IPS DF 6.9 (cell line): ENCODE measurements at regions not wholly inside any gene's neighbourhood (a gene's known extent, or its start where the extent isn't known, plus 50 kb on each side); places are given as distances from the start of the nearest gene placed in this dataset.

ENCODE experiments used
- DNase-seq: peaks from one replicate; pipeline ENCODE4 v3.0.0-alpha.2; 2013; ENCODE audit warnings: low read depth, low spot score
- H3K27ac ChIP-seq: one replicate; pipeline ENCODE4 v1.5.1; 2013; ENCODE audit warnings: low read length, control low read depth
- H3K27me3 ChIP-seq: 2 replicates; pipeline ENCODE4 v1.6.1; 2013; ENCODE audit warnings: mild to moderate bottlenecking, low read length; ENCODE audit not compliant: control insufficient read depth, insufficient read depth
- H3K36me3 ChIP-seq: 2 replicates; pipeline ENCODE4 v1.6.1; 2013; ENCODE audit warnings: low read length; ENCODE audit not compliant: control insufficient read depth, insufficient read depth
- H3K4me1 ChIP-seq: 2 replicates; pipeline ENCODE4 v1.6.1; 2013; ENCODE audit warnings: low read length; ENCODE audit not compliant: control insufficient read depth, insufficient read depth
- H3K4me3 ChIP-seq: 2 replicates; pipeline ENCODE4 v1.5.1; 2013; ENCODE audit warnings: mild to moderate bottlenecking, low read length
- H3K9me3 ChIP-seq: 2 replicates; pipeline ENCODE4 v1.6.1; 2013; ENCODE audit warnings: low read length, inconsistent platforms; ENCODE audit not compliant: control insufficient read depth, insufficient read depth
- WGBS: extraction: QIAGEN DNeasy Blood & Tissue Kit; methylation state at CpG from one replicate; pipeline ENCODE4 v1.1.7; 2013; ENCODE audit warnings: mixed read lengths, missing lambda C conversion rate; ENCODE audit not compliant: insufficient read length, insufficient coverage; 5-methylcytosine and 5-hydroxymethylcytosine counted together

DNA sequence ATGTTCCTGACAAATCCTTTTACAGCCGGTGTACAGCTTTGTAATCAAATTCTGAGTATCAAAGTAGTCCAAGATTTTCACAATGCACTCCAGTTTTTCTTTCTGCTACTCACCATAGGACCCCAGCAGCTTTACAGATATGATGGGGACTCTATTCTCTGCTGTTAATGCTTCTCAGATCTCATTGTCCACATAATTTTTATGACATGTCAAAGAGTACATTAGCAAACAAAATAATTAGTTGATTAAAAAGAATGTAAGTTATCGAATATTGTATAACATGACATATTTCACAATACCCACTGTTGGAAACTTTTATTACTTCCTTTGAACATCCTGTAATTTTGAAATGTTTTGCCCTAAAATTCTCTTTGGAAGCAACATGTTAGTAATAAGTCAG, 81.4 kb upstream of the KIAA1217 start:
- DNase-seq: no peak
- H3K27me3 ChIP-seq: no peaks in the 10 kb centered on the region
- no peaks in the 10 kb centered on the region for H3K36me3 ChIP-seq
- no peaks in the 10 kb centered on the region for H3K9me3 ChIP-seq
- no peaks in the 10 kb centered on the region for H3K4me1 ChIP-seq
- WGBS: no CpG with 5 or more reads among the region's 2 CpGs
- no peak overlapping the region for H3K27ac ChIP-seq
- H3K4me3 ChIP-seq: no peak overlapping the region

DNA sequence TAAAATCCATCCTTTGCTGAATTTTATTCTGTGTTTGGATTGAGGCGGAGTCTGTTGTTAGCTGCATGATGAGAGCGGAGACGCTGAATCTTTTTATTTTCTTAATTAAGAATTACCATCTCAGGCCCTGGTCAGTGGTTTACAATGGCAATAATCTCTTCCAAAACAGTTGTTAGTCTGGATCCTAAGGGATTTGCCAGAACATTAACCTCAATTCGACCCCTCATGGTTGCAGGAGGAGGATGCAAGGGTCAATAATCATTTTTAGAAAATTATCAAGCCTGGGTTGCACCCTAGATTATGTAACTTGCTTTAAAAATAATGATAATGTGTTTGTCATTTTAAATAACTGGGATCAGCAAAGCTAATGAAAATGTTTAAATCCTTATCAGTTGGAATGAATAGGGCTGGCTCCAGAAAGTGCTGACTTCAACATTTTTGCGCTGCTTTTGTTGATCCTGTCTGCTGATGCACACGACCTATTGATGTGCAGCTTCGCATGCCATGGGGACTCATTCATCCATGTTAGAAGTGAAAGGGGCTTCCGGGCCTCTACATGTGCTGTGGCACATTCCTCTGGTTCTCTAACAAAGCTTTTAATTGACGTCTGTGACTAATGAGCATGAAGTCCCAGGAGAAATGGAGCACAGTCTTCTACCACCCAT, 80.7 kb upstream of the KIAA1217 start:
- Histone ChIP-seq H3K9me3 (no peaks in the 10 kb centered on the region), H3K36me3 (no peaks in the 10 kb centered on the region), H3K4me3 (no peak overlapping the region), H3K27ac (no peak overlapping the region), H3K27me3 (no peaks in the 10 kb centered on the region), H3K4me1 (no peaks in the 10 kb centered on the region)
- WGBS: no CpG with 5 or more reads among the region's 9 CpGs
- no peak for DNase-seq

DNA sequence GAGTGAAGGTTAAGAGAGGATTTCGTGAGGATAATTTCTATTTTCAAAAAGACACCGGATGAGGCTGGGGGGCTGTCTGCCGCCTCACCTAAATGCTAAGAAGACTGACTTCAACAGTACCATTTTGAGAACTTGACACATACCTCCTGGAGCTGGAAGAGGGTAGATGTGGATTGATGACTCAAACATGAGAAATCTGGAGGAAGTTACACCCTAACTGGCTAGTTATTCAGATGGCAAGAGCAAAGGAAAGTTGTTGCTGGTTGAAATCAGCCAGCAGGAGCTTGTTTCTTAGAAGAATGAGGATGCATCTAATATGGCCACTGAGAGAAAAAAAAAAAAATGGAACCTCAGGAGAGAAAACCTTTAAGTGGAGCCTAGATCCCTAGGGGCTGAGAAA, 76.2 kb upstream of the KIAA1217 start:
- no peaks in the 10 kb centered on the region for H3K9me3 ChIP-seq
- no peak for DNase-seq
- no CpG with 5 or more reads among the region's 3 CpGs for WGBS
- no peak overlapping the region for H3K27ac ChIP-seq
- no peaks in the 10 kb centered on the region for H3K36me3 ChIP-seq
- H3K4me3 ChIP-seq: no peak overlapping the region
- no peaks in the 10 kb centered on the region for H3K4me1 ChIP-seq
- H3K27me3 ChIP-seq: no peaks in the 10 kb centered on the region

DNA sequence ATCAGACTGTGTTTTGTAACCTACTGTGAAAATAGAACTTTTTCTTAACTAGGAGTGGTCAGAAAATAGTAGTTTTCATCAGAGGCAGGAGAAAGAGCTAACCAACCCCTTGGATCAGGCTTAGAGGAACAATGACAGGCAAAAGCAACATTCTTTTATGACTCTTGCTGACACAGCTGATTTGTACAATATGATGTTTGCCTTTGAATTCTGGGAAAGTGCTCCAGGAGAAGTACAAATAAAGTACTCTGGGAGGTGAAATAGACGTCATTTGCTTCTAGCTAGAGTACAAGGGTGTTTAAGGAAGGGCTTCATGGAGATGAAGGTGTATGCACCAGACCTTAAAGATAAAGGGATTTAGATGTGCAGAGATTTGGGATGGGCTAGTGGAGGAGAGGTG, 75.1 kb upstream of the KIAA1217 start:
- no peaks in the 10 kb centered on the region for H3K4me1 ChIP-seq
- no peaks in the 10 kb centered on the region for H3K36me3 ChIP-seq
- WGBS: no CpG with 5 or more reads among the region's 1 CpG
- DNase-seq: no peak
- H3K27ac ChIP-seq: no peak overlapping the region
- H3K9me3 ChIP-seq: no peaks in the 10 kb centered on the region
- H3K4me3 ChIP-seq: no peak overlapping the region
- no peaks in the 10 kb centered on the region for H3K27me3 ChIP-seq

DNA sequence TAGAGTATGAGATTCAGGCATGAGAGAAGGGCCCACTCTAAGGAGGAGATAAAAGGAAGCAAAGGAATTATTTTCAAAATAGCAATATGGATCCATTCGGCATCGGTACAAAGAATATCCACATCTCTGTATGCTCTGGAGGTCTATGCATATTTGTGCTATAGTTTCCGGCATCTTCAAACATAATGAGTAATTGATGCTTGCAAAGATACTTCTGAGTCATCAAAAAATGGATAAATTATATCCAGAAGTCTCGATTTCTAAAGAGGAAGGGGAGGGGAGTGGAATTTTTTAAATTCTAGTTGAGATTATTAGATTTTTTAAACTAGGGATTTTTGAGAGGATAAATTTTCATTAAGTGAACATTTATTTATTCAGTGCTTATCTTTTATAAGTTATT, 72.9 kb upstream of the KIAA1217 start:
- no peak overlapping the region for H3K27ac ChIP-seq
- no peak overlapping the region for H3K4me3 ChIP-seq
- WGBS: no CpG with 5 or more reads among the region's 4 CpGs
- H3K9me3 ChIP-seq: no peaks in the 10 kb centered on the region
- no peaks in the 10 kb centered on the region for H3K4me1 ChIP-seq
- no peaks in the 10 kb centered on the region for H3K27me3 ChIP-seq
- no peaks in the 10 kb centered on the region for H3K36me3 ChIP-seq
- DNase-seq: no peak

DNA sequence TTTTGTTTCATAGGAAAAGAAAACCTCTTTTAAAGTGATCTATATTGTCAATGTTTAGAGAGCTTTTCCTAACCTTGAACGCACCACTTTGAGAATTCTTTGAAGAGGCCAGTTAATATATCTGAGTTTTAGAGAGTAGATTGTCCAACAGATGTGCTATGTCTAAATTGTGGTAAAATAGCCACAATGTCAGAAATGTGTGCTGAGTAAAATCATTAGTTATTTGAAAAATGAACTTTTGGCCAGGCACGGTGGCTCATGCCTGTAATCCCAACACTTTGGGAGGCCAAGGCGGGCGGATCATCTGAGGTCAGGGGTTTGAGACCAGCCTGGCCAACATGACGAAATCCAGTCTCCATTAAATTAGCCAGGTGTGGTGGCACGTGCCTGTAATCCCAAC, 61.6 kb upstream of the KIAA1217 start:
- Histone ChIP-seq H3K9me3 (no peaks in the 10 kb centered on the region), H3K4me1 (no peaks in the 10 kb centered on the region), H3K27me3 (no peaks in the 10 kb centered on the region), H3K27ac (no peak overlapping the region), H3K4me3 (no peak overlapping the region), H3K36me3 (no peaks in the 10 kb centered on the region)
- no peak for DNase-seq
- no CpG with 5 or more reads among the region's 6 CpGs for WGBS

DNA sequence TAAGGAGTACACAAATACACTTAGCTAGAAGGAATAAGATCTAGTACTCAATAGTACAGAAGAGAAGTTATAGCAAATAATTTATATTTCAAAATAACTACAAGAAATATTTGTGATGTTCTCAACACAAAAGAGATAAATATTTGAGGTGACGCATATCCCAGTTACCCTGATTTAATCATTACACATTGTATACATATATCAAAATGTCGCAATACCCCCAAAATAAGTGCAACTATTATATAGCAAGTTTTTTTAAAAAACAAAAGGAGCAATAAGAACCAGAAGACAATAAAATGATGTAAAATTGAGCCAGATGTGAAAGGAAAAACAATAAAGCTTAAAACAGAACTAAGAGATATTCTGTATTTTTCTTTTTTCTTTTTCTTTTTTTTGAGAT, 59.3 kb upstream of the KIAA1217 start:
- no peaks in the 10 kb centered on the region for H3K4me1 ChIP-seq
- H3K9me3 ChIP-seq: no peaks in the 10 kb centered on the region
- DNase-seq: no peak
- no peaks in the 10 kb centered on the region for H3K27me3 ChIP-seq
- WGBS: no CpG with 5 or more reads among the region's 2 CpGs
- no peak overlapping the region for H3K27ac ChIP-seq
- H3K4me3 ChIP-seq: no peak overlapping the region
- H3K36me3 ChIP-seq: no peaks in the 10 kb centered on the region

DNA sequence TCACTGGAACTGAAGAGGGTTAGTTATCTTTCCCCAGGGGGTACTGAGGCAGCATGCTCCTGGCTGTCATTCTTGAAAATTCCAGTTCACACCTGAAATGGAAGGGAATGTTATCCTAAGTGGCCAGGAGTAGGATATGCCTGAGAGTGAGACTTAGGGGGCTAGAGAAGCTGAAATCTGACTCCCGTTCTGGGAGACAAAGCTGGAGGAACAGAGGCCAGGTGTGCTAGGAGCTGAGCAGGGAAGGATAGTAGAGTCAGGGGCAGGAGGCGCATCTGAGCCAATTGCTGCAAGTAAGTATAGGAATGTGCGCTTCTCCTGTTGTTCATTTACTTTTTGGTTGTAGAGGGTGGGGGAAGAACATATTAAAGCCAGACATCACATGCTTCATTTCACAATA, 58.1 kb upstream of the KIAA1217 start:
- Histone ChIP-seq H3K27me3 (no peaks in the 10 kb centered on the region), H3K27ac (no peak overlapping the region), H3K4me1 (no peaks in the 10 kb centered on the region), H3K9me3 (no peaks in the 10 kb centered on the region), H3K4me3 (no peak overlapping the region), H3K36me3 (no peaks in the 10 kb centered on the region)
- no CpG with 5 or more reads among the region's 3 CpGs for WGBS
- peak; percentile 2 for DNase-seq

DNA sequence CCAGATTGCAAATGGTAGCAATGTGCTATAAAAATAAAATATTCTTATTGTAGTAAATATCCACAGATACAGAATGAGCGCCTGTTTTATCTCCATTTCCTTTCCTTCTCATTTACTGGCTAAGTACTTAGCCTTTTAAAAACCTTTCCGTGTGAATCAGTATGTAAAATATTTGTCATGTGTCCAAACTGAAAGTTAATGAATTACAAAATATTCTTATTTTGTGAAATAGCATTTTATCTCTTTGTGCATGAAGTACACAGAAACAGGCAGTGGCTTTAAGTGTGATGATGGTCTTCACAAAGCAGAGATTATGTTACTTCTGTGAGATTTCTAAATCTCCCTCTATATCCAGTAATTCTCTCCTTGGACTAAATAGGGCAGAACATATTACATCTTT, 56.7 kb upstream of the KIAA1217 start:
- Histone ChIP-seq H3K36me3 (no peaks in the 10 kb centered on the region), H3K27me3 (no peaks in the 10 kb centered on the region), H3K27ac (no peak overlapping the region), H3K4me3 (no peak overlapping the region), H3K9me3 (no peaks in the 10 kb centered on the region), H3K4me1 (no peaks in the 10 kb centered on the region)
- DNase-seq: no peak
- no CpG with 5 or more reads among the region's 2 CpGs for WGBS

DNA sequence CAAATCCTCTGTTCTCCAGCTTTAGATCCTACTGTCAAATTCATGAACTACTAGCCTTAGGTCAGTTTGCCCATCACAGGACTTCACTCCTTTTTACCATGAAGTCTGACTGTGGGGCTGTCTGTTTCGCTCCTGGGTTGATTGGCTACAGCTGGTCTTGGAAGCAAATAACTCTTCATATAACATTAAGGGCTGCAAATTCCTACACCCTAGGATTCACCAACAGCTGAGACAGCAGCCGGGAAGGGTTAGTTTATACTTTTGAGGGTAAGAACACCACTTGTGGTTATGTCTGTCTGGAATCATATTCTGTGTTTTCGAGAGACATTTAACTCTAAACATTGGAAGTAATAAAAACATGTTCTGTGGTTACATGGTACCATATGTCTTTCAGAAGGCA, 55.9 kb upstream of the KIAA1217 start:
- Histone ChIP-seq H3K27me3 (no peaks in the 10 kb centered on the region), H3K4me3 (no peak overlapping the region), H3K4me1 (no peaks in the 10 kb centered on the region), H3K27ac (no peak overlapping the region), H3K9me3 (no peaks in the 10 kb centered on the region), H3K36me3 (no peaks in the 10 kb centered on the region)
- DNase-seq: no peak
- WGBS: no CpG with 5 or more reads among the region's 3 CpGs

DNA sequence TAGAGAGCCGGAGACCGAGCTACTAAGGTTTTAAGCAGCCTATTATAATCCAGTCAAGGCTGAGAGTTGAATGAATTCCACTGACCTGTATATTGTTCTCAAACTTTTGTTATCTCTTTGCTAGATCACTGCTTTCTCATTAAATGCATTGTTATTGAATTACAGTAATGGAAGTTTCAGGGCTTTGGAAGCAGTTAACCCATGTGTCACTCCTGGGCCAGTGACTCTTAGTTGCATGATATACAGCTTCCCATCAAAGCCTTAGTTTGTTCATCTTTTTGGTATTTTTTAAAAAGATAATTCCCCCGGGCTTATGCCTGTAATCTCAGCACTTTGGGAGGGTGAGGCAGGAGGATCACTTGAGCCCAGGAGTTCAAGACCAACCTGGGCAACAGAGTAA, 55.4 kb upstream of the KIAA1217 start:
- WGBS: no CpG with 5 or more reads among the region's 3 CpGs
- no peak overlapping the region for H3K27ac ChIP-seq

More for the DNA sequence above, 55.4 kb upstream of the KIAA1217 start:
- Histone ChIP-seq H3K27me3 (no peaks in the 10 kb centered on the region), H3K36me3 (no peaks in the 10 kb centered on the region), H3K4me3 (no peak overlapping the region), H3K9me3 (no peaks in the 10 kb centered on the region), H3K4me1 (no peaks in the 10 kb centered on the region)
- DNase-seq: no peak
